K562 (cell line): ENCODE measurements at regions not wholly inside any gene's neighbourhood (a gene's known extent, or its start where the extent isn't known, plus 50 kb on each side); places are given as distances from the start of the nearest gene placed in this dataset.

Experiments
- HDAC6 ChIP-seq: IDR thresholded peaks from 2 replicates; pipeline ENCODE4 v1.6.1; 2012; ENCODE audit warnings: low read depth, mild to moderate bottlenecking, control low read depth, inconsistent platforms, low read length, moderate library complexity
- PHTF2 ChIP-seq: fragments of 250-450 bp; sonication (Bioruptor Pico); IDR thresholded peaks from 2 replicates; pipeline ENCODE4 v1.5.0; 2021; ENCODE audit warnings: mild to moderate bottlenecking
- RBBP5 ChIP-seq: fragments of 200-600 bp; sonication (generic); IDR thresholded peaks from 2 replicates; pipeline ENCODE4 v1.6.1; 2012; ENCODE audit warnings: borderline replicate concordance, mild to moderate bottlenecking, low read length, control low read depth, inconsistent platforms; ENCODE audit not compliant: insufficient read depth, poor library complexity, severe bottlenecking
- ZFP36 ChIP-seq: fragments of 150-350 bp; IDR thresholded peaks from 2 replicates; pipeline ENCODE4 v1.6.1; 2018; ENCODE audit warnings: low read length, low read depth; ENCODE audit not compliant: partially characterized antibody
- ZFX ChIP-seq: sonication (generic); formaldehyde crosslinking; IDR thresholded peaks from 2 replicates; pipeline ENCODE4 v1.8.0; 2022; ENCODE audit warnings: mild to moderate bottlenecking, missing genetic modification reagents, moderate library complexity
- ZNF707 ChIP-seq: fragments of 250-450 bp; sonication (Bioruptor Pico); conservative IDR thresholded peaks from 2 replicates; pipeline ENCODE4 v1.8.0; 2022; ENCODE audit warnings: inconsistent platforms, mild to moderate bottlenecking, moderate library complexity
- TF ChIP-seq, protein P1 (sequence below): fragments of 250-450 bp; sonication (Bioruptor Pico); IDR thresholded peaks from 2 replicates; pipeline ENCODE4 v1.8.0; 2021; ENCODE audit warnings: borderline replicate concordance, mild to moderate bottlenecking, moderate library complexity; ENCODE audit not compliant: poor library complexity, severe bottlenecking
- TF ChIP-seq, protein P2 (sequence below): fragments of 450-650 bp; IDR thresholded peaks from 2 replicates; pipeline ENCODE4 v1.6.1; 2016; ENCODE audit warnings: low read depth
- TF ChIP-seq, protein P3 (sequence below), 3 experiments: IDR thresholded peaks in 2 of 3; conservative IDR thresholded peaks in 1 of 3; 2 replicates each; pipeline ENCODE4 v1.5.1; 2011 to 2012; ENCODE audit warnings: low read length in 3 of 3, mild to moderate bottlenecking in 3 of 3, control low read depth in 2 of 3, improper control_type of control experiment in 1 of 3, inconsistent platforms in 1 of 3, low read depth in 1 of 3, mixed read lengths in 1 of 3, moderate library complexity in 1 of 3; ENCODE audit not compliant: insufficient read depth in 2 of 3

DNA sequence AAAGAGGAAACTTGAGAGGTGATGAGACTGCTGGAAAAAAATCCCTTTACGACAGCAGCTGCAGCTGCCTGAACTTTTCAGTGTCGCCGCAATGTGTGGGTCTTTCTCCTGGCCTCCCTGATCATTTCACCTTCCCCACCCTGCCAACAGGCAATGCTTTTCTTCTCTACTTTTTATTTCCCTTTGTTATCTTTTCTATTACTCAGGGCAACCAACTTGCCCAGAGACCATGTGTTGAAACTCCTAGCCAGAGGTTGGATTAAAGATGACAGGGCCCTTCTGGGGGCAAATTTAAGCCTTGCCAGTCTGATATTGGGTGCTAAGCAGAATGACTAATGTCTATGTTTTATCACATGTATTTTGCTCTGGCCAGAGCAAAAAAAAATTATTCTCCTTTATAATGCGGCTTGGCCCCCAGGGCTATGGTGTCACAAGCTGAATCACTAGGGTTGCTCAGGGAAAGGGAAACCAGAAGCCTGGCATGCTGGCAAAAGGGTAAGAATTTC lies 51.5 kb upstream of the CFAP20DC start:
- TF ChIP-seq, protein P1, sequence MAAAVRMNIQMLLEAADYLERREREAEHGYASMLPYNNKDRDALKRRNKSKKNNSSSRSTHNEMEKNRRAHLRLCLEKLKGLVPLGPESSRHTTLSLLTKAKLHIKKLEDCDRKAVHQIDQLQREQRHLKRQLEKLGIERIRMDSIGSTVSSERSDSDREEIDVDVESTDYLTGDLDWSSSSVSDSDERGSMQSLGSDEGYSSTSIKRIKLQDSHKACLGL = no peak
- no peak for TF ChIP-seq ZFP36
- no peak for TF ChIP-seq ZFX
- TF ChIP-seq, protein P2, sequence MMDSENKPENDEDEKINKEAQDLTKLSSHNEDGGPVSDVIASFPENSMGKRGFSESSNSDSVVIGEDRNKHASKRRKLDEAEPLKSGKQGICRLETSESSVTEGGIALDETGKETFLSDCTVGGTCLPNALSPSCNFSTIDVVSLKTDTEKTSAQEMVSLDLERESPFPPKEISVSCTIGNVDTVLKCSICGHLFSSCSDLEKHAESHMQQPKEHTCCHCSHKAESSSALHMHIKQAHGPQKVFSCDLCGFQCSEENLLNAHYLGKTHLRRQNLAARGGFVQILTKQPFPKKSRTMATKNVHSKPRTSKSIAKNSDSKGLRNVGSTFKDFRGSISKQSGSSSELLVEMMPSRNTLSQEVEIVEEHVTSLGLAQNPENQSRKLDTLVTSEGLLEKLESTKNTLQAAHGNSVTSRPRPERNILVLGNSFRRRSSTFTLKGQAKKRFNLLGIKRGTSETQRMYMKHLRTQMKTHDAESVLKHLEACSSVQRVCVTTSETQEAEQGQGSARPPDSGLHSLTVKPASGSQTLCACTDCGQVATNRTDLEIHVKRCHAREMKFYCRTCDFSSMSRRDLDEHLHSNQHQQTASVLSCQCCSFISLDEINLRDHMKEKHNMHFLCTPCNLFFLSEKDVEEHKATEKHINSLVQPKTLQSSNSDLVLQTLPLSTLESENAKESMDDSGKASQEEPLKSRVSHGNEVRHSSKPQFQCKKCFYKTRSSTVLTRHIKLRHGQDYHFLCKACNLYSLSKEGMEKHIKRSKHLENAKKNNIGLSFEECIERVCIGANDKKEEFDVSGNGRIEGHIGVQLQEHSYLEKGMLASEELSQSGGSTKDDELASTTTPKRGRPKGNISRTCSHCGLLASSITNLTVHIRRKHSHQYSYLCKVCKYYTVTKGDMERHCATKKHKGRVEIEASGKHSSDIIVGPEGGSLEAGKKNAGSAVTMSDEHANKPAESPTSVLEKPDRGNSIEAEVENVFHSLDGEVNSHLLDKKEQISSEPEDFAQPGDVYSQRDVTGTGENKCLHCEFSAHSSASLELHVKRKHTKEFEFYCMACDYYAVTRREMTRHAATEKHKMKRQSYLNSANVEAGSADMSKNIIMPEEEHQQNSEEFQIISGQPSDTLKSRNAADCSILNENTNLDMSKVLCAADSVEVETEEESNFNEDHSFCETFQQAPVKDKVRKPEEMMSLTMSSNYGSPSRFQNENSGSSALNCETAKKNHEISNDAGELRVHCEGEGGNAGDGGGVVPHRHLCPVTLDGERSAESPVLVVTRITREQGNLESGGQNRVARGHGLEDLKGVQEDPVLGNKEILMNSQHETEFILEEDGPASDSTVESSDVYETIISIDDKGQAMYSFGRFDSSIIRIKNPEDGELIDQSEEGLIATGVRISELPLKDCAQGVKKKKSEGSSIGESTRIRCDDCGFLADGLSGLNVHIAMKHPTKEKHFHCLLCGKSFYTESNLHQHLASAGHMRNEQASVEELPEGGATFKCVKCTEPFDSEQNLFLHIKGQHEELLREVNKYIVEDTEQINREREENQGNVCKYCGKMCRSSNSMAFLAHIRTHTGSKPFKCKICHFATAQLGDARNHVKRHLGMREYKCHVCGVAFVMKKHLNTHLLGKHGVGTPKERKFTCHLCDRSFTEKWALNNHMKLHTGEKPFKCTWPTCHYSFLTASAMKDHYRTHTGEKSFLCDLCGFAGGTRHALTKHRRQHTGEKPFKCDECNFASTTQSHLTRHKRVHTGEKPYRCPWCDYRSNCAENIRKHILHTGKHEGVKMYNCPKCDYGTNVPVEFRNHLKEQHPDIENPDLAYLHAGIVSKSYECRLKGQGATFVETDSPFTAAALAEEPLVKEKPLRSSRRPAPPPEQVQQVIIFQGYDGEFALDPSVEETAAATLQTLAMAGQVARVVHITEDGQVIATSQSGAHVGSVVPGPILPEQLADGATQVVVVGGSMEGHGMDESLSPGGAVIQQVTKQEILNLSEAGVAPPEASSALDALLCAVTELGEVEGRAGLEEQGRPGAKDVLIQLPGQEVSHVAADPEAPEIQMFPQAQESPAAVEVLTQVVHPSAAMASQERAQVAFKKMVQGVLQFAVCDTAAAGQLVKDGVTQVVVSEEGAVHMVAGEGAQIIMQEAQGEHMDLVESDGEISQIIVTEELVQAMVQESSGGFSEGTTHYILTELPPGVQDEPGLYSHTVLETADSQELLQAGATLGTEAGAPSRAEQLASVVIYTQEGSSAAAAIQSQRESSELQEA = no peak
- TF ChIP-seq HDAC6 = no peak
- no peak for TF ChIP-seq PHTF2 (CRISPR knock-in tag)
- TF ChIP-seq, protein P3, sequence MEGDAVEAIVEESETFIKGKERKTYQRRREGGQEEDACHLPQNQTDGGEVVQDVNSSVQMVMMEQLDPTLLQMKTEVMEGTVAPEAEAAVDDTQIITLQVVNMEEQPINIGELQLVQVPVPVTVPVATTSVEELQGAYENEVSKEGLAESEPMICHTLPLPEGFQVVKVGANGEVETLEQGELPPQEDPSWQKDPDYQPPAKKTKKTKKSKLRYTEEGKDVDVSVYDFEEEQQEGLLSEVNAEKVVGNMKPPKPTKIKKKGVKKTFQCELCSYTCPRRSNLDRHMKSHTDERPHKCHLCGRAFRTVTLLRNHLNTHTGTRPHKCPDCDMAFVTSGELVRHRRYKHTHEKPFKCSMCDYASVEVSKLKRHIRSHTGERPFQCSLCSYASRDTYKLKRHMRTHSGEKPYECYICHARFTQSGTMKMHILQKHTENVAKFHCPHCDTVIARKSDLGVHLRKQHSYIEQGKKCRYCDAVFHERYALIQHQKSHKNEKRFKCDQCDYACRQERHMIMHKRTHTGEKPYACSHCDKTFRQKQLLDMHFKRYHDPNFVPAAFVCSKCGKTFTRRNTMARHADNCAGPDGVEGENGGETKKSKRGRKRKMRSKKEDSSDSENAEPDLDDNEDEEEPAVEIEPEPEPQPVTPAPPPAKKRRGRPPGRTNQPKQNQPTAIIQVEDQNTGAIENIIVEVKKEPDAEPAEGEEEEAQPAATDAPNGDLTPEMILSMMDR (IDR thresholded peaks at IDR 0.05 in 2 of 3, conservative IDR thresholded peaks at IDR 0.05 in 1 of 3; ENCODE audit: insufficient read depth in 2 of 3, low read depth in 1 of 3, low read length in 3 of 3) = no peak
- no peak for TF ChIP-seq RBBP5
- no peak for TF ChIP-seq ZNF707 (CRISPR knock-in tag)
